CD4-positive, alpha-beta memory T cell (primary cell): ENCODE measurements at regions not wholly inside any gene's neighbourhood (a gene's known extent, or its start where the extent isn't known, plus 50 kb on each side); places are given as distances from the start of the nearest gene placed in this dataset.
A peak's percentile ranks its signal among the peaks of the same experiment; 100 is the strongest.
"Not testable (repeated sequence)": the region's sequence is repeated elsewhere in the genome, so short reads cannot be mapped to it uniquely, and the experiment has no call there.

Source experiments
- CTCF ChIA-PET: fragments of 350-600 bp; sonication (Branson Sonifier 250); formaldehyde crosslinking; loops from one replicate; lab custom pipeline; 2021; ENCODE audit warnings: inconsistent platforms; ENCODE audit not compliant: partially characterized antibody; lab: Charles Lee
- POLR2A ChIA-PET: fragments of 350-600 bp; sonication (Branson Sonifier 250); formaldehyde crosslinking; loops from one replicate; lab custom pipeline; 2021; ENCODE audit not compliant: partially characterized antibody; lab: Charles Lee
- DNase-seq, 5 donors: peaks; one replicate each; pipeline versions ENCODE4 v3.0.0 to v3.0.0-alpha.2; 2020 to 2022; ENCODE audit warnings: mixed read lengths in 1 of 5
- H3K27ac ChIP-seq: one replicate; pipeline ENCODE4 v1.7.0; 2013; ENCODE audit warnings: low read depth, low read length
- H3K27me3 ChIP-seq: 2 replicates; pipeline ENCODE4 v1.7.0; 2013; ENCODE audit warnings: mild to moderate bottlenecking, low read length, moderate library complexity; ENCODE audit not compliant: insufficient read depth
- H3K36me3 ChIP-seq: 2 replicates; pipeline ENCODE4 v1.7.0; 2013; ENCODE audit warnings: mild to moderate bottlenecking, low read length, moderate library complexity; ENCODE audit not compliant: insufficient read depth
- H3K4me1 ChIP-seq: 2 replicates; pipeline ENCODE4 v1.7.0; 2013; ENCODE audit warnings: mild to moderate bottlenecking, low read length, moderate library complexity; ENCODE audit not compliant: insufficient read depth
- H3K4me3 ChIP-seq, 2 donors: one replicate each; pipeline ENCODE4 v1.7.0; 2013; ENCODE audit warnings: low read length in 2 of 2, mild to moderate bottlenecking in 1 of 2
- H3K9me3 ChIP-seq, 2 donors: one replicate each; pipeline ENCODE4 v1.7.0; 2013; ENCODE audit warnings: low read length in 2 of 2, control low read depth in 1 of 2; ENCODE audit not compliant: control insufficient read depth in 1 of 2
- H3K27ac Mint-ChIP-seq, 7 donors: one replicate each; pipeline ENCODE4 v1.8.0; 2020 to 2021; ENCODE audit warnings: mixed read lengths in 7 of 7, mild to moderate bottlenecking in 6 of 7, inconsistent platforms in 3 of 7, moderate library complexity in 3 of 7
- H3K27me3 Mint-ChIP-seq, 2 donors: one replicate each; pipeline ENCODE4 v1.8.0; 2020 to 2021; ENCODE audit warnings: mixed read lengths in 2 of 2
- H3K36me3 Mint-ChIP-seq, 2 donors: one replicate each; pipeline ENCODE4 v1.8.0; 2020 to 2021; ENCODE audit warnings: mixed read lengths in 2 of 2, inconsistent platforms in 1 of 2, mild to moderate bottlenecking in 1 of 2
- H3K4me1 Mint-ChIP-seq, 4 donors: one replicate each; pipeline ENCODE4 v1.8.0; 2020 to 2021; ENCODE audit warnings: mixed read lengths in 4 of 4, mild to moderate bottlenecking in 1 of 4
- H3K4me3 Mint-ChIP-seq, 8 donors: one replicate each; pipeline ENCODE4 v1.8.0; 2020 to 2021; ENCODE audit warnings: mixed read lengths in 8 of 8, mild to moderate bottlenecking in 7 of 8, moderate library complexity in 6 of 8, inconsistent platforms in 3 of 8
- H3K9me3 Mint-ChIP-seq, 8 donors: one replicate each; pipeline ENCODE4 v1.8.0; 2020 to 2021; ENCODE audit warnings: mixed read lengths in 8 of 8, mild to moderate bottlenecking in 5 of 8, inconsistent platforms in 3 of 8, moderate library complexity in 1 of 8
- intact Hi-C: fragments of 100-400 bp; cut with micrococcal nuclease; formaldehyde crosslinking; loops from one replicate; pipeline ENCODE4 v1.15.1; 2023

GRCh38 chr1:206280683-206281082 is 77.3 kb downstream of the SRGAP2 start:
- CTCF ChIA-PET, H3K27ac ChIP-seq, POLR2A ChIA-PET, H3K4me3 Mint-ChIP-seq, H3K9me3 Mint-ChIP-seq, H3K4me1 ChIP-seq, H3K27me3 ChIP-seq, intact Hi-C loops, H3K4me3 ChIP-seq, H3K4me1 Mint-ChIP-seq, DNase-seq, H3K36me3 ChIP-seq, H3K9me3 ChIP-seq, H3K36me3 Mint-ChIP-seq, H3K27me3 Mint-ChIP-seq, H3K27ac Mint-ChIP-seq: not testable (repeated sequence)

DNA sequence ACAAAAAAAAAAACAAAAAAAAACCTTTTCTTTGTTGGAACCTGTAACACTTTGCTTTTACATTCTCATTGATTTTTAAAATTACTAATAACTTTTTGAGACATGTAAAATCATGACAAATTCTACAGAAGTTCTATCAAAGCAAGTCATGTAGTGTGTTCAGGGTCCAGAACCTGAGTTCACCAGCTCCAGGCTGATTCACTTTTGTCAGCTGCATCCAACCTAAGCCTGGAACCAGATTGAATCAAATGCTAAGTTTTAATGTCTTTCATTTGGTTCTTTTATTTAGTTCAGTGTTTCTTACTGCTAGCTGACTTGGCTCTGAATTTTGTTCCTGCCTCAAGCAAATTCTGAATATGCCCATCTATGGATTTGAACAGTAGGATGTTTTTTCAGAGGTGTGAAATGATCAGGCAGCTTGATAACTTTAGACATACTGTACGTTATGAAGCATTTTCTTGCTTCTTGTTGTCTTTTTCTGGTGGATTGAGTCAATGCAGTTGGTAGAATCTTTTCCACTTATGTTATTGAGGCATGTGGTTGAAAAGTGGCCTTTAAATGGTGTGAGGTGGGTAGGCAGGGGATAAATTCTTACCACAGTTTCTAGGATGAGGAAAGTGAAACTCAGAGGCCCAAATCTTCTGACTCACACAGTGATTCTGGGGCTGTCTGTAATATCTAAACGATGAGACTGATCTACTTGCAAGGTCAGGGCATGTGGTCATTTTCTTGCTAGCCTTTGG is 78.7 kb downstream of the SRGAP2 start:
- H3K27ac ChIP-seq, H3K9me3 Mint-ChIP-seq, H3K4me1 Mint-ChIP-seq, H3K27ac Mint-ChIP-seq, H3K36me3 Mint-ChIP-seq, CTCF ChIA-PET, intact Hi-C loops, H3K36me3 ChIP-seq, H3K4me3 ChIP-seq, DNase-seq, H3K4me1 ChIP-seq, H3K27me3 ChIP-seq, H3K27me3 Mint-ChIP-seq, H3K4me3 Mint-ChIP-seq, H3K9me3 ChIP-seq, POLR2A ChIA-PET: not testable (repeated sequence)

DNA sequence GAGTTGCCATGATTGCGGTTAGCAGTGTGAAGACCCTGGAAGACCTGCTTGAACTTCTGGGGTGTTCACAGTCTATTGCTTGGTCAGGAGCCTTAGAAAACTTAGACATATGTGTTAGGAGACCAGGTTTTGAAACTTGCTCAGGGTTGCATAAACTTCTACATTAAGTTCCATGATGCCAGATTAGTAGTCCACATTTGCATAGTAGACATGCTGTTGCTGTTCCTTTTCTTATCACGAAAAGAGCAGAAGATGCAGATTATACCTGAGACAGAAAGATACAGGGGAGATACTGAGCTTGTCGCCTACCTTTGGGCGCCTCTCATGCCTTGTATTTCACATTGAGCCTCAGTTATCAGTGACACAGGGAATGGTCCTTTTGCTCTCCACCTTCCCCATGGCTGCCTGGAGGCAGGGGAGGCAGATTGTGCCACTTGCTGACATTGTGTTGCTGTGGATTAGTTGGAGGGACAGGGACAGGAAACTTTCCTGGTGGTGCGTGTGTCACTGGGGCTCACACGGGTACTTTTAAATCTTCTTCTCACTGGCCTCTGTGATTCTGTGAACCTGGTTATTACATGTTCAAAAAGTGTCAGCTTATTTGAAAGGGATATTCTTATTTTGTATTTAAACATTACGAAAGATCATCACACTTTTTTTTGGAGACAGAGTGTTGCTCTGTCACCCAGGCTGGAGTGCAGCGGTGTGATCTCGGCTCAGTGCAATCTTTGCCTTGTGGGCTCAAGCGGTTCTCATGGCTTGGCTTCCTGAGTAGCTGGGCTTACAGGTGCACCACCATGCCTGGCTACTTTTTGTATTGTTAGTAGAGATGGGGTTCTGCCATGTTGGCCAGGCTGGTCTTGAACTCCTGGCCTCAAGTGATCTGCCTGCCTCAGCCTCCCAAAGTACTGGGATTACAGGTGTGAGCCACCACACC is 82.0 kb downstream of the SRGAP2 start:
- H3K27ac Mint-ChIP-seq, intact Hi-C loops, H3K36me3 ChIP-seq: not testable (repeated sequence)

DNA sequence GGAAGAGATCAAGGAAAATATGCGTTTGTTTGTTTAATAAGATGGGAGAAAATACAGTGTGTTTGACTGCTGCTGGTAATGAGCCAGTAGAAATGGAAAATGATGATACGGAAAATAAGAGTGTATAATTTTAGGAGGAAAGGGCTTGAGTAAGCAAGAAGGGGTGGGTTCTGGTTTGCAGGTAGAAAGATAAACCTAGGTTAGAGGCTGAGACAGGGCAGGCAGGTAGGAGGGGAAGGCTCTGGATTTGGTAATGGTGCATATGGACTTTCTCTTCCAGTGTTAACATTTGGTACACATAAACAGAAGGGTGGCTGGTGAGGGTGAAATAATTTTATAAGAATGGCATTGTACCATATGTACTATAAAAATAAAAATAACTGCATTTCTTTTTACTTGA is 84.4 kb downstream of the SRGAP2 start:
- H3K27ac Mint-ChIP-seq = peak overlapping the region in 2 of 7 donors; percentile 38 to 55
- H3K4me3 Mint-ChIP-seq = peak overlapping the region in 3 of 8 donors; percentile 43 to 80 (median 62)
- H3K9me3 ChIP-seq, H3K4me3 ChIP-seq, intact Hi-C loops, H3K9me3 Mint-ChIP-seq, H3K4me1 ChIP-seq, CTCF ChIA-PET, DNase-seq, H3K27me3 ChIP-seq, H3K27me3 Mint-ChIP-seq, H3K4me1 Mint-ChIP-seq, H3K27ac ChIP-seq, H3K36me3 Mint-ChIP-seq, POLR2A ChIA-PET, H3K36me3 ChIP-seq: not testable (repeated sequence)

More for the DNA sequence above, 82.0 kb downstream of the SRGAP2 start:
- CTCF ChIA-PET, DNase-seq, H3K4me3 ChIP-seq, H3K27ac ChIP-seq, H3K27me3 Mint-ChIP-seq, POLR2A ChIA-PET, H3K9me3 Mint-ChIP-seq, H3K27me3 ChIP-seq, H3K4me1 ChIP-seq, H3K9me3 ChIP-seq, H3K36me3 Mint-ChIP-seq, H3K4me3 Mint-ChIP-seq, H3K4me1 Mint-ChIP-seq: not testable (repeated sequence)

DNA sequence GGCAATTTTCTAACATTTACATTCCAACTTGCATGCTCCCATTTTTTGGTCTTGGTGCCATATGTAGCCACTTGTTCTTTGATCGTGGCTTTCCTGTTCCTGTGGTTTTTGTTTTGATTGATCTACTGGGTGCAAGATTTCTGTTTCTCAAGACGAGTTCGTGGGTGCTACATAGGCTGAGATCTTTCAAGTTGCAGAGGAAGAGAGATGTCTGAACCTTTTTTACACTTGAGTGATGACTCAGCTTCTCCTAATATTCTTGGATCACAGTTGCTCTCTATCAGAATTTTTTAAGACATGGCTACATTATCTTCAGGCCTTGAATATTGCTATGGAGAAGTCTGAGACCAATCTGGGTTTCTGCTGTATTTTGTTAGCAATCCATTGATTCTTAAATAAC is 85.1 kb downstream of the SRGAP2 start:
- H3K4me3 ChIP-seq, H3K27ac Mint-ChIP-seq, H3K27me3 ChIP-seq, intact Hi-C loops, H3K9me3 Mint-ChIP-seq, H3K36me3 Mint-ChIP-seq, H3K9me3 ChIP-seq, H3K4me1 ChIP-seq, H3K4me1 Mint-ChIP-seq, H3K27me3 Mint-ChIP-seq, CTCF ChIA-PET, H3K27ac ChIP-seq, H3K4me3 Mint-ChIP-seq, DNase-seq, H3K36me3 ChIP-seq, POLR2A ChIA-PET: not testable (repeated sequence)

- POLR2A ChIA-PET, DNase-seq, H3K4me3 ChIP-seq, H3K27me3 ChIP-seq, H3K4me1 ChIP-seq, H3K27ac ChIP-seq, CTCF ChIA-PET, H3K9me3 Mint-ChIP-seq, H3K9me3 ChIP-seq, H3K27ac Mint-ChIP-seq, H3K36me3 Mint-ChIP-seq, H3K4me1 Mint-ChIP-seq, H3K4me3 Mint-ChIP-seq, intact Hi-C loops, H3K27me3 Mint-ChIP-seq, H3K36me3 ChIP-seq: not testable (repeated sequence)
Observed at GRCh38 chr1:206297145-206298031, 94.0 kb downstream of the SRGAP2 start.

GRCh38 chr1:206298032-206298392 is 94.7 kb downstream of the SRGAP2 start:
- DNase-seq, H3K36me3 ChIP-seq, H3K4me1 ChIP-seq, H3K27me3 ChIP-seq, H3K4me3 ChIP-seq, H3K9me3 ChIP-seq, H3K27ac Mint-ChIP-seq, H3K9me3 Mint-ChIP-seq, H3K27ac ChIP-seq, H3K4me3 Mint-ChIP-seq, CTCF ChIA-PET, H3K36me3 Mint-ChIP-seq, H3K27me3 Mint-ChIP-seq, POLR2A ChIA-PET, H3K4me1 Mint-ChIP-seq, intact Hi-C loops: not testable (repeated sequence)
